SK-N-SH (cell line): ENCODE measurements at regions not wholly inside any gene's neighbourhood (a gene's known extent, or its start where the extent isn't known, plus 50 kb on each side); places are given as distances from the start of the nearest gene placed in this dataset.

ENCODE experiments used
- CTCF ChIA-PET: fragments of 300-600, 350-600 bp; formaldehyde crosslinking; extraction: SDS; loops from one replicate; lab custom pipeline; 2021; lab: Yijun Ruan, JAX
- POLR2A ChIA-PET: fragments of 350-600 bp; sonication (Branson Sonifier 250); formaldehyde crosslinking; extraction: SDS; loops from one replicate; lab custom pipeline; 2020; ENCODE audit warnings: antibody characterized with exemption, inconsistent platforms; lab: Yijun Ruan, JAX
- DNase-seq: peaks from one replicate; pipeline ENCODE4 v3.0.0; 2012
- H2AFZ ChIP-seq: fragments of 200-600 bp; sonication (generic); 2 replicates; pipeline ENCODE4 v1.8.1; 2016; ENCODE audit warnings: antibody characterized with exemption, mild to moderate bottlenecking, low read depth
- H3F3A ChIP-seq: fragments of 200-600 bp; sonication (generic); replicated peaks from 2 replicates; pipeline ENCODE3; 2016; ENCODE audit warnings: antibody characterized with exemption, mild to moderate bottlenecking; ENCODE audit not compliant: insufficient read depth
- H3K27ac ChIP-seq, 2 experiments: fragments of 200-500 bp in 1 of 2; fragments of 200-600 bp in 1 of 2; sonication (Bioruptor generic) in 1 of 2; sonication (generic), shearing (Covaris generic) in 1 of 2; 2 replicates each; pipeline versions ENCODE4 v1.5.1 to v1.6.1; 2014 to 2016; ENCODE audit warnings: low read depth in 2 of 2, inconsistent platforms in 1 of 2, low read length in 1 of 2, mild to moderate bottlenecking in 1 of 2, mixed read lengths in 1 of 2
- H3K27me3 ChIP-seq: fragments of 200-600 bp; sonication (generic), shearing (Covaris generic); 2 replicates; pipeline ENCODE4 v1.6.1; 2016; ENCODE audit warnings: mixed run types; ENCODE audit not compliant: insufficient read depth
- H3K36me3 ChIP-seq, 2 experiments: fragments of 200-500 bp in 1 of 2; fragments of 200-600 bp in 1 of 2; sonication (Bioruptor generic) in 1 of 2; sonication (generic) in 1 of 2; replicated peaks in 1 of 2; 2 replicates each; pipeline versions ENCODE3 to v1.5.1; 2014 to 2016; ENCODE audit warnings: low read length in 1 of 2, mild to moderate bottlenecking in 1 of 2; ENCODE audit not compliant: insufficient read depth in 2 of 2, control insufficient read depth in 1 of 2
- H3K4me1 ChIP-seq, 2 experiments: fragments of 200-500 bp in 1 of 2; fragments of 200-600 bp in 1 of 2; sonication (Bioruptor generic) in 1 of 2; sonication (generic), shearing (Covaris generic) in 1 of 2; 2 replicates each; pipeline versions ENCODE4 v1.5.1 to v1.6.1; 2014 to 2016; ENCODE audit warnings: low read depth in 1 of 2, low read length in 1 of 2, mixed run types in 1 of 2; ENCODE audit not compliant: insufficient read depth in 2 of 2, control insufficient read depth in 1 of 2
- H3K4me2 ChIP-seq: fragments of 200-600 bp; sonication (generic), shearing (Covaris generic); 2 replicates; pipeline ENCODE4 v1.6.1; 2017; ENCODE audit warnings: mixed run types
- H3K4me3 ChIP-seq, 2 experiments: fragments of 200-500 bp in 1 of 2; fragments of 200-600 bp in 1 of 2; sonication (Bioruptor generic) in 1 of 2; sonication (generic), shearing (Covaris generic) in 1 of 2; 2 replicates each; pipeline versions ENCODE4 v1.5.1 to v1.8.1; 2014 to 2016; ENCODE audit warnings: low read depth in 2 of 2, inconsistent platforms in 1 of 2, low read length in 1 of 2, mild to moderate bottlenecking in 1 of 2, mixed read lengths in 1 of 2, moderate library complexity in 1 of 2
- H3K79me2 ChIP-seq: fragments of 200-600 bp; sonication (generic); 2 replicates; pipeline ENCODE4 v1.8.1; 2017; ENCODE audit warnings: mild to moderate bottlenecking; ENCODE audit not compliant: insufficient read depth
- H3K9ac ChIP-seq: fragments of 200-600 bp; sonication (generic); 2 replicates; pipeline ENCODE4 v1.6.1; 2017; ENCODE audit warnings: mixed run types
- H3K9me2 ChIP-seq: fragments of 200-600 bp; sonication (generic); 2 replicates; pipeline ENCODE4 v1.6.1; 2017; ENCODE audit warnings: mixed run types
- H3K9me3 ChIP-seq: fragments of 200-600 bp; sonication (generic); 2 replicates; pipeline ENCODE4 v1.6.1; 2017; ENCODE audit warnings: mixed run types, mild to moderate bottlenecking, moderate library complexity
- H4K20me1 ChIP-seq: fragments of 200-600 bp; sonication (generic); 2 replicates; pipeline ENCODE4 v1.6.1; 2017; ENCODE audit warnings: mild to moderate bottlenecking, mixed run types; ENCODE audit not compliant: insufficient read depth
- GATA2 ChIP-seq: sonication (generic); formaldehyde crosslinking; IDR thresholded peaks from 2 replicates; pipeline ENCODE4 v1.5.0; 2020; ENCODE audit warnings: mild to moderate bottlenecking, missing genetic modification reagents
- MAX ChIP-seq: IDR thresholded peaks from 2 replicates; pipeline ENCODE4 v1.4.0; 2012; ENCODE audit warnings: low read depth
- MEF2A ChIP-seq: IDR thresholded peaks from 2 replicates; pipeline ENCODE4 v1.4.0; 2012; ENCODE audit warnings: low read depth, borderline replicate concordance
- MXI1 ChIP-seq: IDR thresholded peaks from 2 replicates; pipeline ENCODE4 v1.6.1; 2012; ENCODE audit warnings: mild to moderate bottlenecking, low read depth, low read length, improper control_type of control experiment
- NFIC ChIP-seq: IDR thresholded peaks from 2 replicates; pipeline ENCODE4 v1.4.0; 2012; ENCODE audit warnings: borderline replicate concordance
- NRF1 ChIP-seq: IDR thresholded peaks from 2 replicates; pipeline ENCODE4 v1.6.1; 2012; ENCODE audit warnings: low read depth, mild to moderate bottlenecking, low read length
- RCOR1 ChIP-seq: fragments of 150-350 bp; IDR thresholded peaks from 2 replicates; pipeline ENCODE4 v1.6.1; 2017; ENCODE audit warnings: antibody characterized with exemption, low read length
- REST ChIP-seq: IDR thresholded peaks from 2 replicates; pipeline ENCODE4 v1.6.1; 2012; ENCODE audit warnings: mild to moderate bottlenecking, low read depth, low read length, moderate library complexity
- SMC3 ChIP-seq: IDR thresholded peaks from 2 replicates; pipeline ENCODE4 v1.6.1; 2012; ENCODE audit warnings: low read depth, low read length, improper control_type of control experiment
- TAF1 ChIP-seq: IDR thresholded peaks from 2 replicates; pipeline ENCODE4 v1.6.1; 2012; ENCODE audit warnings: low read depth, mild to moderate bottlenecking, low read length, moderate library complexity, borderline replicate concordance
- TCF12 ChIP-seq: IDR thresholded peaks from 2 replicates; pipeline ENCODE4 v1.4.0; 2012
- TEAD4 ChIP-seq: IDR thresholded peaks from 2 replicates; pipeline ENCODE4 v1.4.0; 2012; ENCODE audit warnings: mild to moderate bottlenecking, borderline replicate concordance; ENCODE audit not compliant: insufficient read depth
- YY1 ChIP-seq: IDR thresholded peaks from 2 replicates; pipeline ENCODE4 v1.4.0; 2012; ENCODE audit warnings: low read depth, mild to moderate bottlenecking
- WGBS: methylation state at CpG from one replicate; pipeline ENCODE4 v1.1.6; 2017; ENCODE audit warnings: low lambda C conversion rate; 5-methylcytosine and 5-hydroxymethylcytosine counted together
- TF ChIP-seq, protein P1 (sequence below): fragments of 200-600 bp; sonication (generic); IDR thresholded peaks from 2 replicates; pipeline ENCODE4 v1.6.1; 2017; ENCODE audit warnings: antibody characterized with exemption, mild to moderate bottlenecking, moderate library complexity
- TF ChIP-seq, protein P2 (sequence below): IDR thresholded peaks from 2 replicates; pipeline ENCODE4; 2012

GRCh38 chr18:44409071-44409470 lies 271.6 kb upstream of the SETBP1 start (continued):
- no peak for TF ChIP-seq REST

DNA sequence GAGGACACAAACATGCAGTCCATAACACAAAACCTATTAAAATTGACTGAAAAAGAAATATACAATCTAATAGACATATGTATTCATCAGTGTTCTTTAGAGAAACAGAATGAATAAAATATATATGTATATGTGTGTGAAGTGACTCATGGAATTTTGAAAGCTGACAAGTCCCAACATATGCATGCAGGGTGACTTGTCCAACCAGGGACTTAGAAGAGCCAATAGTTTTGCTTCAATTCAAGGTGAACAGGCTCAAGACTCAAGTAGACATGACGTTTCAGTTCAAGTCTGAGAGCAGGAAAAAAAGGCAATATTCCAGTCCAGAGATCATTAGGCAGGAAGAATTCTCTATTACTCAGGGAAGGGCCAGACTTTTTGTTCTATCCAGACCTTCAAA lies 271.2 kb upstream of the SETBP1 start:
- no peaks in the 10 kb centered on the region for H3K9me3 ChIP-seq
- 40% methylated on average over 1 of the region's 1 CpG for WGBS
- no peak overlapping the region for H3K27ac ChIP-seq
- POLR2A ChIA-PET: no interaction called here
- no peaks in the 10 kb centered on the region for H4K20me1 ChIP-seq
- peaks cover 3% of the 10 kb centered on the region; the same call in 1 of the 2 replicates for H3K9me2 ChIP-seq
- H3F3A ChIP-seq: no peaks in the 10 kb centered on the region
- no peak overlapping the region for H3K4me2 ChIP-seq
- H3K9ac ChIP-seq: no peak overlapping the region
- TF ChIP-seq TEAD4: no peak
- TF ChIP-seq GATA2: no peak
- TF ChIP-seq, protein P1, sequence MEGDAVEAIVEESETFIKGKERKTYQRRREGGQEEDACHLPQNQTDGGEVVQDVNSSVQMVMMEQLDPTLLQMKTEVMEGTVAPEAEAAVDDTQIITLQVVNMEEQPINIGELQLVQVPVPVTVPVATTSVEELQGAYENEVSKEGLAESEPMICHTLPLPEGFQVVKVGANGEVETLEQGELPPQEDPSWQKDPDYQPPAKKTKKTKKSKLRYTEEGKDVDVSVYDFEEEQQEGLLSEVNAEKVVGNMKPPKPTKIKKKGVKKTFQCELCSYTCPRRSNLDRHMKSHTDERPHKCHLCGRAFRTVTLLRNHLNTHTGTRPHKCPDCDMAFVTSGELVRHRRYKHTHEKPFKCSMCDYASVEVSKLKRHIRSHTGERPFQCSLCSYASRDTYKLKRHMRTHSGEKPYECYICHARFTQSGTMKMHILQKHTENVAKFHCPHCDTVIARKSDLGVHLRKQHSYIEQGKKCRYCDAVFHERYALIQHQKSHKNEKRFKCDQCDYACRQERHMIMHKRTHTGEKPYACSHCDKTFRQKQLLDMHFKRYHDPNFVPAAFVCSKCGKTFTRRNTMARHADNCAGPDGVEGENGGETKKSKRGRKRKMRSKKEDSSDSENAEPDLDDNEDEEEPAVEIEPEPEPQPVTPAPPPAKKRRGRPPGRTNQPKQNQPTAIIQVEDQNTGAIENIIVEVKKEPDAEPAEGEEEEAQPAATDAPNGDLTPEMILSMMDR: no peak
- no peak for TF ChIP-seq NFIC
- TF ChIP-seq MEF2A: no peak
- no peak for TF ChIP-seq YY1
- no peak for TF ChIP-seq NRF1
- no peak for TF ChIP-seq MXI1
- TF ChIP-seq, protein P2, sequence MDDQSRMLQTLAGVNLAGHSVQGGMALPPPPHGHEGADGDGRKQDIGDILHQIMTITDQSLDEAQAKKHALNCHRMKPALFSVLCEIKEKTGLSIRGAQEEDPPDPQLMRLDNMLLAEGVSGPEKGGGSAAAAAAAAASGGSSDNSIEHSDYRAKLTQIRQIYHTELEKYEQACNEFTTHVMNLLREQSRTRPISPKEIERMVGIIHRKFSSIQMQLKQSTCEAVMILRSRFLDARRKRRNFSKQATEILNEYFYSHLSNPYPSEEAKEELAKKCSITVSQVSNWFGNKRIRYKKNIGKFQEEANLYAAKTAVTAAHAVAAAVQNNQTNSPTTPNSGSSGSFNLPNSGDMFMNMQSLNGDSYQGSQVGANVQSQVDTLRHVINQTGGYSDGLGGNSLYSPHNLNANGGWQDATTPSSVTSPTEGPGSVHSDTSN: no peak
- no peak for TF ChIP-seq RCOR1
- TF ChIP-seq SMC3: no peak
- TF ChIP-seq TAF1: no peak
- TF ChIP-seq TCF12: no peak
- TF ChIP-seq MAX: no peak
- CTCF ChIA-PET: no interaction called here
- no peaks in the 10 kb centered on the region for H3K4me1 ChIP-seq
- H3K4me3 ChIP-seq: no peak overlapping the region
- no peaks in the 10 kb centered on the region for H3K79me2 ChIP-seq
- no peaks in the 10 kb centered on the region for H3K36me3 ChIP-seq
- no peak for DNase-seq
- H2AFZ ChIP-seq: no peak overlapping the region
- H3K27me3 ChIP-seq: no peaks in the 10 kb centered on the region
